GM18507 (cell line): ENCODE measurements at regions not wholly inside any gene's neighbourhood (a gene's known extent, or its start where the extent isn't known, plus 50 kb on each side); places are given as distances from the start of the nearest gene placed in this dataset.

Experiments used
- DNase-seq: peaks from one replicate; pipeline ENCODE4 v3.0.0; 2011; ENCODE audit warnings: low read depth; ENCODE audit not compliant: insufficient read length; ENCODE audit errors: extremely low spot score
- FAIRE-seq: peaks from 2 replicates; lab custom pipeline; 2011; peaks lifted over from hg19 to GRCh38; lab: Jason Lieb, UNC

GRCh38 chr3:102068327-102068726, 219.0 kb downstream of the NFKBIZ start:
- DNase-seq = no peak
- FAIRE-seq = no peak

DNA sequence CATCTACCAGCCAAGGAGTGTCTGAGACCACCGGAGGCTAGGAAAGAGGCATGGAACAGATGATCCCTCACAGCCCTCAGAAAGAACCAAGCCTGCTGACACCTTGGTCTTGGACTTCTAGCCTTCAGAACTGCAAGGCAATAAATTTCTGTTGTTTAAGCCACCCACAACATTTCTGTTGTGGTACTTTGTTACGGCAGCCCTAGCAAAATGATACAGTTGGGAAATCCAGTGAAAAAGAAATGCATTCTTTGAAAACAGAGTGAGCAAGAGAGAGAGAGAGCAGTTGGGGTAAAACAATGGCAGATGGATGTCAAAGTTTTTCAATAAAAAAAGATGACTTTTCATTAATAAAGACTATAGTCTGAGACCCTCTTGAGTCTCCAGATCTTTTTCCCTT, 219.4 kb downstream of the NFKBIZ start:
- DNase-seq (no peak), FAIRE-seq (no peak)

DNA sequence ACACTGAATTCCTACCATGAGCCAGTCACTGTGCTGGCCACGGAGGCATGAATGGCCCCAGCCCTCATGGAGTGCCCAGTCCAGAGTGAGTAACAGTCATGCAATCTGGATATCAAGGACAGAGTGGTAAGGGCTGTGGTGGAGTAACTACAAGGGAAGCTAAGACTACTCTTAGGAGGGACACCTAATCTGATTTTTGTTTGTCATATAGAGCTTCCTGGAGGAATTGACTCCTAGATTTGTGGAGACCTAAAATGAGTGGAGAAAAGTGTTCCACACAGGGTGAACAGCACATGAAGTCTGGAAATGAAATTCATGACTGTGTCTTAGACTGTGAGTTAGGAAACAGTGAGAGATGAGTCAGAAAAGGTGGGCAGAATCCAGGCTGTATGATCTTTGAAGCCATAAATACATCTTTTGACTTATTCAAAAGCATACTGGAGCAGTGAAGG, 219.9 kb downstream of the NFKBIZ start:
- DNase-seq (no peak), FAIRE-seq (no peak)

- DNase-seq = no peak
- no peak for FAIRE-seq
Observed at GRCh38 chr3:102074946-102075345, 225.6 kb downstream of the NFKBIZ start.

- FAIRE-seq = no peak
- DNase-seq = no peak
Observed at GRCh38 chr3:102078401-102078800, 229.1 kb downstream of the NFKBIZ start.

- no peak for FAIRE-seq
- no peak for DNase-seq
Observed at GRCh38 chr3:102078854-102079808, 229.8 kb downstream of the NFKBIZ start.

DNA sequence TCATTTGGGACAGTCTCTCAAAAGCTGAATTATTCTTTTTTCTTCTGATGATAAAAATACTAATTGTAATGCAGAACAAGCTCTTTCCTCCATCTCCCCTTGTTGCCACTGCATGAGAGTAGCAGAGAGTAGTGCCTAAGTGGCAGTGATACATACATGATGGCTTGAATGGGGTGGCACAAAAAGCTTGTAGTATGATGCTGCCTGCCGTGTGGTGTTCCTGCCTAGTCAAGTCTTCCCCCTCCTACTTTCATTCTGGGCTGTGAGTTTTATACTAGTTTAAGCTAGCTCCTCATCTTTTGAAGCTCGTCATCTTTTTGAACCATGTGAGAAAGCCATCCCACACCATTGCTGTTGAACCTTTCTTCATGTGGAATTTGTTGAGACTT, 230.5 kb downstream of the NFKBIZ start:
- DNase-seq (no peak), FAIRE-seq (no peak)

GRCh38 chr3:102081572-102082289, 232.4 kb downstream of the NFKBIZ start:
- DNase-seq (no peak), FAIRE-seq (no peak)

GRCh38 chr3:102083473-102083872, 234.2 kb downstream of the NFKBIZ start:
- no peak for DNase-seq
- no peak for FAIRE-seq

DNA sequence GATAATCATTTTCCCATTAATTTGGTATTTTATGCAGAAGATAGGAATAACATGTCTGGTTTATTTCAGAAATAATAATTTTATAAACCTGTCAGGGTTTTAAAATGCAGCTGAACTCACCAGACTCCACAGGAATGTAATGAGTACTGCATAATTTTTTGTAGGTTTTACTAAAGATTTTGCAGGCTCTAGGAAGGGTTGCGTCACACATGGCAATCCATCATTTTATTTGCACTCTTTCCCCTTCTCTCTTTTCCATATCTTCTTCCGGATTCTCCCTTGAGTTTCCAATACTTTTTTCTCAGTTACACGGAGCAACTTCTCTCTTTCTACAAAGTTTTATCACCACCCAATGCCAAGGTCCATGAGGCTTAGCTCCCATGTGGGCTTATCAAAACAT, 234.7 kb downstream of the NFKBIZ start:
- FAIRE-seq (no peak), DNase-seq (no peak)

- FAIRE-seq (no peak), DNase-seq (no peak)
Observed at GRCh38 chr3:102084704-102085103, 235.4 kb downstream of the NFKBIZ start.

DNA sequence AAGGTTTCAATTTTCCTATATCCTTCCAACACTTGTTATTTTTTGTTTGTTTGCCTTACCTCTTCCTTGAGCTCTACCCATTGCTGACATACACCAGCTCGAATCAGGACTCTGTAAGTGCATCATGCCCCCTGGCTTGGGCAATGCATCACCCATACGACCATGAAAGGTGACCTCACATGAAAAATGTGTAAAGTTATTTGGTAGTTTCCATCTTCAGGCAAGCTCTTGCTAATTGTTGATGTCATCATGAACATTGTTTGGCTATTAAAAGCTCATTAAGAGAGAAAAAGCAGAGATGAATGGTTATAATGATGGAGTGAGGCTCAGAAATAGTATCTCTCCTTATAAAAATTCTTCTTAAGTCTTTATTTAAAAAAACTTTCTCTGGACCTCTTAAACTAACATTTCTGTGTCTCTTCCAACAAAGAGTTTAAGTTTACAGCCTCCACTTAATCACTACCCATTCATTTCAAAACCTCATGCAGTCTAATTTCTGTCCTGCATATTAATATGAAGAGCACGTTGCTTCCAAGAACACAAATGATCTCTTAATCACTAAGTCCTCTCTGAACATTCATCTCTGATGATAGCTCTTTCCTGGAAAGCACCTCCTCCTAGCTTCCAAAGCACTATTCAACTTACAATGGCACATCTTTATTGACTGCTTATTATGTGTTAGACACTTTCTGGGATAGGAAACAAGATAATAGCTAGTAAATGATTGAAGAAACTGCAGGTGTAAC, 236.3 kb downstream of the NFKBIZ start:
- DNase-seq = no peak
- no peak for FAIRE-seq

DNA sequence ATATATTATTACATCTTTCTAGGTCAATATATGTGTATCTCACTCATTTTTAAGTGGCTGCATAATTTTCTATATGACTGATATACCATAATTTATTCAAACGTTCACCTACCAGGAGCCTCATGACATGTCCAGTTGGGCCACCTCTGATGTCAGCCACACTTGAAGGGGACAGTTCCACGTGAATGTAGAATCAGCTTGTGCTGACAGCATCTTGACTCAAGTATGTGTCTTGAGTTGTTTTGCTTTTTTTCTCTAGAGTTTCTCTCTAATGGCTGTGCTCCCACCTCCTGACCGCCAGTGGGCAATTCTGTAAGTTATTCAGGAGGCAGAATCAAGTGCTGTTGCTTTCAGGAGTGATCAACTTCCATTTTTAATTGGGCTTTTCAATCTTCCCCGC, 237.9 kb downstream of the NFKBIZ start:
- FAIRE-seq (no peak), DNase-seq (no peak)

DNA sequence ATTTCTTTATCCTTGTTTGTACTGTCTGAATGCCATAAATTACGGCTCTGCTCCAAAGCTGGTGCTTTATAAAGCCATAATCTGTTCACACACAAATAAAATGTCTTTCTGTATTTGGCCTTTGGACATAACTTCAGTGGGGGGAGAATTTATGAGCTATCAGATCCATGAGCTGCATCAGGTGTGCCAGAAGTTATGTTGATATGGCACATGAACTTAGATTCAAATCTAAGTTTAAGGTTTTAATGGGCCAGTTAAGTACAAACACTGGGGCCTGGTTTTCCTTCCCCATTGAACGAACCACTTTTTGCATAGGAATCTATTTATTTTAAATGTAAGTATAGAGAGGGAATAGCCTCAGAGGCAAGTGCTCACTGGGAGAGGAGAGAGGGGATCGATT, 239.9 kb downstream of the NFKBIZ start:
- no peak for DNase-seq
- FAIRE-seq = no peak

DNA sequence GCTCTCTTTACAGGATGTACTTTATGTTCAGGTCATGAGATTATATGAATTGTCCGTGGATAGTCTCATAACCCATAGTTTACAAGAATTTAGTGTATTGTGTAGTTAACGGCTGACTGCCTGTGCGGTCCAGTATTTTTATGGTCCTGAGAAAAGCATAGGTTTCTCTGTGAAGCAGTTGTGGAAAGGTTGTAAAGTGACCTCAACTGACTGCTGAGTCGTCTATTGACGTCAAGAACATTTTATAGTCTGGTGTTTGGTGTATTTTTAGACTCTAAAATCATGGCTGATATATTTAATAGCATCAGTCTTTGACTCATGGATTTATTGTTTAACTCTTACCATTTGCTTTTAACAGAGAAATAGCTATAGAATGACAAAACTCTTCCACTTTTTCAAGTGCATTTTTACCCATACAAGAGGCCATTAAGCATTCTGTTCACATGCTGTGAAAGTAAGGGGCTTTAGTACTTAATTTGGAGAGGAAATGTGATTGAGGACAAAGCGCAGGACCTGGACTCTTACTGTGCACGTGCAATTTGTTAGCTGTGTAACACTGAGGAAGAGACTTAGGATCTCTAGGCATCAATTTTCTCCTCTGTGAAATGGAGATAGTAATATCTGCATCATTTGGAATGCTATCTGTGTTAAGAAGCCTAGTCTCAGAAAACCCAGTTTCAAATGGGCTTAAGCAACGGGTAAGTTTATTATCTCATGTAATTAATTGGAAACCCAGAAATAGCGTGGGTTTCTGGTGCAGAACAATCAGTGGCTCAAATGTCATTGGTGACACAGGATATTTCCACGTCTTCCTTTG, 240.8 kb downstream of the NFKBIZ start:
- FAIRE-seq (no peak), DNase-seq (no peak)

DNA sequence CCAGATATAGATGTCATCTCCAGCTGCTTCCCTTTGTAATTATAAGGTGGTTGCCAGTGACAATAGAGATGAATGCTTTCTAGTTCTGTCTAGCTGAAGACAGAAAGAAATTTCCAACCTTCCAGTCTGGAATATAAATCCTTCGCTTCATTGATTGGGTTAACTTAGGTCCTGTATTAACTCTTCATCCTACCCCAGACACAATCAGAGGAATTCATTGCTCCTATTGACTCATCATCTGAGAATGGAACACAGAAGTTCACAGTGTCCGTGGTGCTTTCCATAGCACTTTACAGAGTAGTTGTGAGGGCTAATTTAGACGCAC, 241.4 kb downstream of the NFKBIZ start:
- DNase-seq (no peak), FAIRE-seq (no peak)

- no peak for DNase-seq
- no peak for FAIRE-seq
Observed at GRCh38 chr3:102091358-102091757, 242.0 kb downstream of the NFKBIZ start.

DNA sequence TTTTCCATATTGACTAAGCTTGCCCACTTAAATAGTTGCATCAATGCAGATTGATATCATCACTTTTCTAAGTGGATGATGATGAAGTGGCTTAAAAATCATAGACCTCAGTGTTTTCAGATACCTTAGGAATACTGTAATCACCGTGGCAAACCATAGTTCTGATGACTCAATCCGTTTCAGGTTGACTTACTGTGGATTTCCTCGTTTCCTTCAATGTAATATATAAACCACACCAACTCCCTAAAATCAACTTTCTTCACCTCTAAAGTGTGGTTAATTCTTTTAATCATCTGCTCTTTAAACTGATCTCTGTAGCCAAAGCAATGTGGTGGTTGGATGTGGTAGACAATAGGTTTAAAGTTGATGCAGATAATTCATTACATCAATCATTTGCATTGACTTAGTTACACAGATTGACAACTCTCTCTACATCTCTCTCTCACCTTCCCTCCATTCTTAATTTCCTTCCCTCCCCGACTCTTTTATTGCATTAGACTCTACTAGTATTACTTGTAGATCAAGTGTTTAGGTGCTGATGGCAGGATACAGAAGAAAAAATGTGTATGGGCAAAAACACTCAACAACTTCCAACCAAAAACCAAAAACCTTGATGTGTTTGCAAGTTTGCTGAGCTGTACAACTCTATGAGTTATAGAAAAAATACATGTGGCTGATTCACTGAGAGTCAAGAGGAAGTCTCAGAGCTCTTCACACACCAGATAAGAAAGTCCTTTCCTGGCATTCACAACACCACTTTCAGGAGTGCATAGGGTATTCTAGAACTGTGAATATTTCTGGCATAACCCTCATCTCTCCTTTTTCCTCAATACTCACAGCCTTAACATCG, 243.5 kb downstream of the NFKBIZ start:
- no peak for DNase-seq
- FAIRE-seq = no peak

GRCh38 chr3:102094506-102094905, 245.2 kb downstream of the NFKBIZ start:
- FAIRE-seq = no peak

More at GRCh38 chr3:102094506-102094905, 245.2 kb downstream of the NFKBIZ start:
- no peak for DNase-seq
